LHCN-M2 (cell line): ENCODE measurements at regions not wholly inside any gene's neighbourhood (a gene's known extent, or its start where the extent isn't known, plus 50 kb on each side); places are given as distances from the start of the nearest gene placed in this dataset.
"Not testable (repeated sequence)": the region's sequence is repeated elsewhere in the genome, so short reads cannot be mapped to it uniquely, and the experiment has no call there.

Experiments used
- DNase-seq: peaks from one replicate; pipeline ENCODE4 v3.0.0-alpha.2; 2012; ENCODE audit warnings: low read depth

- not testable (repeated sequence) for DNase-seq
Observed at GRCh38 chr1:120238867-120239266, 62.5 kb upstream of the SEC22B start.

- not testable (repeated sequence) for DNase-seq
Observed at GRCh38 chr1:120233661-120234018, 57.3 kb upstream of the SEC22B start.

GRCh38 chr1:120232834-120233660 lies 56.7 kb upstream of the SEC22B start:
- not testable (repeated sequence) for DNase-seq

- DNase-seq, result not testable (repeated sequence)
Observed at GRCh38 chr1:120229835-120230234, 53.5 kb upstream of the SEC22B start.
